Ishikawa (cell line): ENCODE measurements at regions not wholly inside any gene's neighbourhood (a gene's known extent, or its start where the extent isn't known, plus 50 kb on each side); places are given as distances from the start of the nearest gene placed in this dataset.

Experiments used
- EP300 ChIP-seq: IDR thresholded peaks from 2 replicates; pipeline ENCODE4 v1.6.1; 2012; ENCODE audit warnings: borderline replicate concordance
- FOXM1 ChIP-seq: IDR thresholded peaks from 2 replicates; pipeline ENCODE4 v1.6.1; 2012; ENCODE audit warnings: low read depth, borderline replicate concordance
- NFIC ChIP-seq: IDR thresholded peaks from 2 replicates; pipeline ENCODE4 v1.6.1; 2012
- TAF1 ChIP-seq: IDR thresholded peaks from 2 replicates; pipeline ENCODE4 v1.6.1; 2012; ENCODE audit warnings: low read depth, mild to moderate bottlenecking
- TCF12 ChIP-seq: IDR thresholded peaks from 2 replicates; pipeline ENCODE4 v1.6.1; 2012; ENCODE audit warnings: low read depth
- YY1 ChIP-seq: IDR thresholded peaks from 2 replicates; pipeline ENCODE4 v1.6.1; 2012; ENCODE audit warnings: low read depth
- ZBTB7A ChIP-seq: IDR thresholded peaks from 2 replicates; pipeline ENCODE4 v1.6.1; 2012; ENCODE audit warnings: low read depth
- TF ChIP-seq, protein P1 (sequence below): IDR thresholded peaks from 2 replicates; pipeline ENCODE4 v1.6.1; 2012

GRCh38 chr11:23903044-23903704 lies 593.7 kb upstream of the LUZP2 start:
- peak; percentile 50; the same call in 1 of the 2 replicates for TF ChIP-seq EP300
- no peak for TF ChIP-seq FOXM1
- no peak for TF ChIP-seq NFIC
- TF ChIP-seq YY1: no peak
- TF ChIP-seq ZBTB7A: no peak
- TF ChIP-seq, protein P1, sequence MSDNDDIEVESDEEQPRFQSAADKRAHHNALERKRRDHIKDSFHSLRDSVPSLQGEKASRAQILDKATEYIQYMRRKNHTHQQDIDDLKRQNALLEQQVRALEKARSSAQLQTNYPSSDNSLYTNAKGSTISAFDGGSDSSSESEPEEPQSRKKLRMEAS: no peak
- 0 out of 2 replicates have a peak, but pooled peaks have one; percentile 41 for TF ChIP-seq TCF12
- TF ChIP-seq TAF1: no peak
